NCI-H526 (cell line): ENCODE measurements at regions not wholly inside any gene's neighbourhood (a gene's known extent, or its start where the extent isn't known, plus 50 kb on each side); places are given as distances from the start of the nearest gene placed in this dataset.
A peak's percentile ranks its signal among the peaks of the same experiment; 100 is the strongest.

Experiments
- DNase-seq, 2 experiments: peaks; one replicate each; lab custom pipeline; 2025; lab: John Stamatoyannopoulos, UW

DNA sequence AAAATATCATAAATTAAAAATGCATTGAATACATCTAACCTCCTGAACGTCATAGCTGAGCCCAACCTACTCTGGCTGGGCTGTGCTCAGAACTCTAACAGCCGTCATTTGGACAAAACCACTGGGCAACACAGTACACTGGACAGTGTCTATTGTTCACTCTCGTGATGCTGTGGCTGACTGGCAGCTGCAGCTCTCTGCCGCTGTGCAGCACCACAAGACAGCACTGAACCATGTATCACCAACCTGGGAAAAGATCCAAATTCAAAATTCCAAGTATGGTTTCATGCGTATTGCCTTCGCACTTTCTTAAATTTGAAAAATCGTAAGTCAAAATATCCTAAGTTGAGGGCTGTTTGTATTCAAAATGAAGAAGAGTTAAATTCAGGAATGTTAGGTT, 145.1 kb upstream of the CNTN4 start:
- DNase-seq, result no peak

DNA sequence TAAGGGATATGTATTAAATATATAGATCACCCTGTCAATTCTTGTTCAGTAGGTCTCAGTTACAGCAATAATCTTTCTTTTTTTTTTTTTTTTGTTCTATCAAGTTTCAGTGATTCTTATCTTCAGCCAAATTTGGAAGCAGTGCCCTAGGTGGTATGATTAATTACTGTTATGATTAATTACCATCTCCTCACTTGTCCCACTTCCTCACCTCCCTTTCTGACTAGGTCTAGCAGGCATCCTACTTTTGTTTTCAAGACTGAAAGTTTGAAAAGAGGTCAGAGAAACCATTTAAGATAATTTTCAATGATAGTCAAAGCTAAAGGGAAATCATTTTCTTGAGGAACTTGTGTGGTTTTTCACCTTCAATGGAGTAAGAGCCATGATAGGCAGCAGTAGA, 144.0 kb upstream of the CNTN4 start:
- no peak for DNase-seq

DNA sequence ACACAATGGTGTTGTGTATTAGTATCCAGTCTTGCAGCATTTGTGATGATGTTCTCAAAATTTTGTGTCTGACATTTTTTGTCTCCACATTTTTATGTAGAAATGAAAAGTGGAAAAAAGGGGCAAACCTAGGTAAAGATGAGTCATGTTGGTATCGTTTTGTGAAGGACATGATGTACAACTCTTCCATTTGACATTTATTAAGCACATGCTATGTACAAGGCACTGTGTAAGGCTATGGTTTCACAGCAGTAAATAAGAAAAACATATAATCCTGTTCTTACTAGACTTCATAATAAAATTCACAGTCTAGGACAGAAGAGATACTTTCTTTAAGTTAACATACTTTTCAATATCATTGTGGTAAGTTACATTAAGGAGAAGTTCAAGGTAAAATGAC, 143.5 kb upstream of the CNTN4 start:
- DNase-seq, result no peak

DNA sequence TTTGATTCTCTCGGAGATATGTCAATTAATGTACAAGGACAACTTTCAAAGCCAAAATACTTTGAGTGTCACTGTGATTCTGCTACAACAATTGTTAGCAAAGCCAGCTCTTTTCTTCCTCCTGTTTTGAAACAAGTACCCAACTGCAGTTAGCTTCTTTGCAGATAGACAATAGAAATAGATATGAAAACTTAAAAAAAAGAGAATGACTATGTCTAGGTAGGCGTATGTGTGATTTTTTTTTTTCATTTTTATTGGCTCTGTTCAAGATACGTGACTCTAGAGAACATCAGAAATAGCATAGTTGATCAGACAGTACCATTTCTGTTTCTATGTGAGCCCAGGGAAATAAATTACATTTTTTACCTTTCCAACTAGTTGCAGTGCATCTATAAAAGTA, 142.9 kb upstream of the CNTN4 start:
- no peak for DNase-seq

DNA sequence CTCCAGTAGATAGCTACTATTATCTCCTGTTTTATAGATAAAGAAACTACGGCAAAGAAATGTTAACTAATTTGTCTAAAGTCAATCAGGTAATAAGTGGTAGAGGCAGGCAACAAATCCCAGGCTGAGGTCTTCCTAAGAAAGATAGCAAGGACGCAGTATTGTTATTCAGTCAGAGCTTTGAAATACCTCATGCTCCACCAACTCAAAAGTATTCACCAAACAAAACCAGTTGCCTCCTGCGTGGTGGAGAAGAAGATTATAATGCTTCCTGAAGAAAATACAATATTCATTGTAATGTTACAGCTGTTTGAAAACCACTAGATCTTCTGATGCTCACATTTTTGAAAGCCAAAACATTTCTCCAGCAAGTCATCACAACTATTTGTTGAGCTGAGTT, 138.2 kb upstream of the CNTN4 start:
- DNase-seq, result no peak

DNA sequence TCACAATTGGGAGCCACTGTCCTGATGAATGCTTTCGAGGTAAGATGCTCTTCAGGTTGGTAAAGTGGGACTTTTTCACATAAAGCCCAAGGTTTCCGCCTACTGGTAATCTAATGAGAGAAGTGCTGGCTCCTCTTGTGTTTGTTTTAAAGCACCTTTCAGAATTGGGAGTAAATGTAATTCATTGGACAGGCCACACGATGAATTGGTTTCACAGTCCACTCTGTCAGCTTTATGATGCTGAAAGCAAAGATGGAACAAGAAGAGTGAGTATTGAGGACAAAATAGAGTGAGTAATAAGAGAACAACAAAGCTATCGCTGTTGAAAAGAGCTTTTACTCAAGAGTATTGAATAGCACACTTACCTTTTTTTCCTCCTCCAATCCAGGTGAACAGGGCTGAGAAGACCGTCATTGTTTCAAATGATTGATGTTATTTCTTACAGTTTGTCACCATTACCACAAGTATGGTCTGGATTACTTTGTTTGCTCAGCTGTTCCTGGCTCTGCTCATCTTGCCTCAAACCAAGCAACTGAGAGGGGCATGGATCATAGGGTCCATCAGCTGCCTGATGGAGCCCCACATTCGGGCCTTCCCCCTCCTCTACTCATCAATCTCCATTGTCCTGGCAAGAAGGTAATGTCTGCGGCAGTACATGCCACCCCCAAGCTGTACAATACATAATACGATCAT, 136.1 kb upstream of the CNTN4 start:
- DNase-seq, result no peak

DNA sequence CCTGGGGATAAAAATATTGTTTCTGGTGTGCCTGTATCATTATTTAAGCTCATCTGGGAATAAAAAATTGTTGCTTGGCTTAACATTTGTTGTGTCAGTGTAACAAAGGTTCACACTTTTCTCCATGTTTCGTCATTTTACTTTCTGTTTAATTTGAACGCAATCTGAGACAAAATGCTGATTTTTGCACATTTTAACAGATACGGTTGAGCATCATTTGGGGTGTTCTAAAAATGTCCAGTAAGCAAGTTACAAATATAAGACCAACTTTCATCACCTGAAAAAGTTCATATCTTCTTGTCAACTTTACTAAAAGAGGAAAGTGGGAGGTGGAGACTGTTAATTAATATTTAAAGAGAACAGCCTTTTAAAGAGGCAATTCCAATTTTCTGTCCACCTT, 134.8 kb upstream of the CNTN4 start:
- DNase-seq, result no peak

DNA sequence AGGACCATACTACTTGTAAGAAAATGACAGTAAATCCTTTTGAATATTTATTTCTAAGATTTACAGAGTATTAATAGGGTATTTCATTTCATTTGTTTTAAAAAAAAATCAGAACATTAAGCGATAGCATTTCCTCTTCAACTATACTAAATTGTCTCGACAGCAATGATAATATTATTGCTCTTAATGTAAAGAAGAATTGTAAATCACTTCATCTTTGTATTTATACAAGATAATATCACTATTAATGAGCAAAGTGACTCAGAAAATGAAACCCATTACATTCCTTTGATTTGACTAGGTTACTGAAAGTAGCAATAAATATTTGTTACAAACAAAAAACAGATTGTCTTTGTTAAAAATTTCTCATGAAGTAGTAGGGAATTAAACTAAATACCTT, 131.1 kb upstream of the CNTN4 start:
- DNase-seq, result no peak

DNA sequence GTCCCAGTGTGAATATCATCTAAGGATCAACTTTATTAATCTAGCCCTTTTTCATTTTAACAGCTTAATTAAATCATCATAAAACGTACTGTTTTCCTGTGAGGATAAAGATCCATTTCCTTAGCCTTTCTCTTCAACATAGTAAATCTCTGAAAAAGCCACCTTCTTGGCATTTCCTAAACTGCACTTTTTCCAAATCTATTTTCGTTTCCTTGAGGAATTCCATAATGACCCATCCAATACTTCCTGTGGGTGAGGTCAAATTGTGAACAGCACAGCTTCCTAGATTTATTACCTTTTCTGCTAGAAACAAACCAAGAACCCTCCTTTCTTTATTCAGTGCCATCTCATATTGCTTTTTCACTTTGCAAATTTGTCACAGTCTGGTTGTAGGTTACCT, 129.4 kb upstream of the CNTN4 start:
- DNase-seq, result no peak

DNA sequence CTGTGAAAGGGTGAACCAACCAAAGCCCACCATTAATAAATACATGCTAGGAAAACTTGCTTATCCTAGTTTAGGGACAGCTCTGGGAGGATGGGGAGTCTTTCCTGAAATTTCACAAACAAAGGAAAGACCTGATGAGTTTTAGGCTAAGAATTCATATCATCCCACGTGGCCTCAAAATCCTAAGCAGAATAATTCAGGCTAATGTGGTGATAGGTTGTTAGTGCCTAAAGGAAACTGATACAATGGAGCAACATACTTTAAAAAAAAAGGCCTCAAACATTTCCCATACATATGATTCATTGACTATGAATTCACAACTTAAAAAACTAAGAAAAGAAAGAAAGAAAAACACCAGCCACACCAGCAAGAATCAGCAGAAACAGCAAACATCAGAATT, 126.9 kb upstream of the CNTN4 start:
- DNase-seq, result no peak

DNA sequence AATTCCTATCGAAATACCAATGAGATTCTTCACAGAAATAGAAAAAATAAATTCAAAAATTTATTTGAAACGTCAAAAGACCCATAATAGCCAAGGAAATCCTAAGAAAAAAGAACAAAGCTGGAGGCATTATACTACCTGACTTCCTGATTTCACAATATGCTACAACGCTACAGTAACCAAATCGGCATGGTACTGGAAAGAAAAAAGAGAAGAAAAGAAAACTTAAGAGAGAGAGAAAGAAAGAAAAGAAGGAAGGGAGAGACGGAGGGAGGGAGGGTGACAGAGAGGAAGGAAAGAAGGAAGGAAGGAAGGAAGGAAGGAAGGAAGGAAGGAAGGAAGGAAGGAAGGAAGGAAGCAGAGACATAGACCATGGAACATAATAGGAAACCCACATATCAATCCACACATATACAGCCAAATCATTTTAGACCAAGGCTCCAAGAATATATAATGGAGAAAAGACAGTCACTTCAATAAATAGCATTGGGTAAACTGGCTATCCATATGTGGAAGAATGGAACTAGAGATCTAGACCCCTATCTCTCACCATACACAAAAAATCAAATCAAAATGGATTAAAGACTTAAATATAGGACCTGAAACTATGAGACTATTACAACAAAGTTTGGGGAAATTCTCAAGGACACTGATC, 118.6 kb upstream of the CNTN4 start:
- DNase-seq, result no peak

DNA sequence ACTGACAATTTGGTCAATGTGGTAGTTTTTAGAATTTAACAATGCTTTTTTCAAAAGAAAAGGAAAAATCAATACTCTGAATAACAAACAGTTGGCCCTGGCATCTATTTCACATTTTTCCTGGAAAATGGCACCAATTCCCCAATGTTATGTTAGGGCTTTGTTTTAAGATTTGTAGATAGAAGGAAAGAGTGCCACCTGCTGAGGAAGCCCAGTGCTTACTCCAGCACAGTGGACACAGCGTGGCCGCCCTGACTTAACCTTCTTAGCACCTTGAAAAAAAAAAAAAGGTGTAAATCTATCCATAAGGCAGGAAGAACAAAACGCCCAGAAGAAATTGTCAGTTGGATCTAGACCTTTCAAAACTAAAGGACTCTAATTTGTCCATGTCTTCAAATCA, 110.7 kb upstream of the CNTN4 start:
- DNase-seq, result peak in 1 of 2 experiments; percentile 60

DNA sequence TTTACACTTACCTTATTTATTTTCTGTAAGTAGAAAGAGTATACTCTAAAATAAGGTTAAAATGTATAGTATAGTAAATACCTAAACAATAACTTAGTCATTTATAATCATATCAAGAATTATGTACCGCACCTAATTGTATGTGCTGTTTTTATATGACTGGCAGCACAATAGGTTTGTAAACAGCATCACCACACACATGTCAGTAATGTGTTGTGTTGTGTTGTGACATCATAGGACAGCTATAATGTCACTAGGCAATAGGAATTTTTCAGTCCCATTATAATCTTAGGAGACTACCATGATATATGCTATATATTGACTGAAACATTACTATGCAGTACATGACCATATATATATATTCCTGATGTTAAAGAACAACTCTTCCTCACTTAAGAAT, 99.9 kb upstream of the CNTN4 start:
- DNase-seq, result no peak

DNA sequence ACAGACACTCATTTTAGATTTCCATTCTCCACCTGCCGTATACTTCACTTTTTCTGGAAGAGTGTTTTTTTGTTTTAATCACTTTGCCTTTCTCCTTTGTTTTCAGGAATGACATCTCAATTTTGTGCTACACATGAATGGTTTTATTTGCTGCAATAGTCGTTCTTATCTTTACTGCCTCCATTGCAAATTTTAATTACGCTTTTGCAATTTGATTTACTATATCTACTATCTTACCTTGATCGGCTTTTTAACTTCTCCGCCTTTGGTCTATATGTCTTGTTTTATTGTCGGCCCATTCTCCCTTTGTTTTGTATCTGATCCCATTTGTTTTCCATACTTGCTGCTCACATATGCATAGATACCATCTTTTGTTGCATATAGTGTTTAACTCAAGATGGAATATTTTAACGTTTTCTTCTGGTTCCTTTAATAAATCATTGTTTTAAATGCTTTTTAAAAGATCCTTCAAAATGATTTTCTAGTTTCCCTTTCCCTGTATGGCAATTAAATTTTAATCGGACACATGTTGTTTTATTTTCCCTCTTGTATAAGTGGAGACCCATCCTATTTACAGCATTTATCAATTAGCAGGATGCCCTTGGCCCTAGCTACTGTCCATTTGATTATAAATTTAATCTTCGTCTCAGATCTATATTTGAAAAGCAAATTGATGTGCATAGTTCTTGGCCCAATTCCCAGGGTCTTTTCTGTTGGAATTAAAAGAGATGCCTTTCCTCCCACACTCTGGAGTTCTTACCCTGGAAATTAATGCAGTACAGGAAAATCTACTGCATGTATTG, 97.2 kb upstream of the CNTN4 start:
- no peak for DNase-seq

DNA sequence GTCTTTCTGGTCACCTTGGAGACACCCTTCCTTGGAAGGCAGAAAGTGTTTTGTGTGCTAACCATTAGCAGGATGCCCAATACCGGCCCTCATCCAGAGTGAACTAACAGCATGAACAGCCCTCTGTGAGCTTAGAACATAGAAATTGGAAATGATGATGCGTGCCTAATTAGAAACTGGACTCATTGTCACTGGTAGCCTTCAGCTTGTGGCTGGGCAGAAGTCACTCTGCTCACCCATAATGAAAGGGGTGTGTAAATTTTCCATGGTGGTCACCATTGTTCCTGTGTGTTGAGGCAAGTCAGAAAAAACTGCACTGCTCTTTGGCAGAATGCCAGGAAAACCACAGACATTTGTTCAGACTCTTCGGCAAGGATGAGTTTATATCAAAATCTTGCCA, 74.7 kb upstream of the CNTN4 start:
- no peak for DNase-seq

DNA sequence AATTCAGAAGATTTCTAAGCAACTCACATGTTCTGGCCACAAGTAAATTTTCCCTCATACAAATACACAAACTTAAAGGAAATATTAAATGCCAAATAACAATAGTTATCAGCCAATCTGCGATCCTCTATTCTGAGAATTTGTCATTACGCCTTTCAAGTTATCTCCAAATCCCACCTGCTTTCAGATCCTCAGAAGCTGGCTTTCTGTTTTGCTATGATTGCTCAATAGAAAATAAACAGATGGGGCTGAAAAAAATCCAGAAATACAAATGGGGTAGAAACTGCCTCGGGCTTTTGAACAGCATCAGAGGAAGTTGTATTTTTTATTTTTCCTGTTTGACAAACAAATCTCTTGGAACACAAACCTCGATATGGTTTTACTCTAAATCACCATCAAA, 74.0 kb upstream of the CNTN4 start:
- DNase-seq, result no peak

DNA sequence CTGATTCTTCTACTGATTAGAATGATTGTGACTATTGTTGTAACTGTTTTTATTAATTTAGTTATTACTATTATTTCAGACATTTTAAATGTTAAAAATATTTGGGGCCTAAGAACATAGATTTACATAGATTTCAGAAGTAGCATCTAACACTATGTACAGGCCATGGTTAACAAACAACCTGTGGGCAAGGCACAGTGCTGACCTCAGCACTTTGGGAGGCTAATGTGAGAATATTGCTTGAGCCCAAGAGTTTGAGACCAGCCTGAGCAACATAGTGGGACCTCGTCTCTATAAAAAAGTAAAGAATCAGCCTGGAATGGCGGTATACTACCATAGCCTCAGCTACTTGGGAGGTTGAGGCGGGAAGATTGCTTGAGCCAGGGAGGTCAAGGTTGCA, 69.1 kb upstream of the CNTN4 start:
- DNase-seq, result no peak

DNA sequence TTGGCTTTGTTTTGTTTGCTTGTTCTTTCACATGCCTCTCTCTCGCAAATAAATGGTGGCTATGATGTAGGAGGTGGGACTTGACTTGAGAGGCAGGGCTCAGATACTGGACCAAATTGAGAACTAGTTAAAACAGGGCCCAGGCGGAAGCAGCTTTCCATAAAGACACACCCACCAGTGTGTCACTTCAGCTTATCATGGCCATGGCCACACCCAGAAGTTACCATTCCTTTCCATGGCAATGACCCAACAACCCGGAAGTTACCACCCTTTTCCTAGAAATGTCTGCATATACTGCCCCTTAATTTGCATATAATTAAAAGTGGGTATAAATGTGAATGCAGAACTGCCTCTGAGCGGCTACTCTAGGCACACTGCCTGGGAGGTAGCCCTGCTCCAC, 62.6 kb upstream of the CNTN4 start:
- no peak for DNase-seq

DNA sequence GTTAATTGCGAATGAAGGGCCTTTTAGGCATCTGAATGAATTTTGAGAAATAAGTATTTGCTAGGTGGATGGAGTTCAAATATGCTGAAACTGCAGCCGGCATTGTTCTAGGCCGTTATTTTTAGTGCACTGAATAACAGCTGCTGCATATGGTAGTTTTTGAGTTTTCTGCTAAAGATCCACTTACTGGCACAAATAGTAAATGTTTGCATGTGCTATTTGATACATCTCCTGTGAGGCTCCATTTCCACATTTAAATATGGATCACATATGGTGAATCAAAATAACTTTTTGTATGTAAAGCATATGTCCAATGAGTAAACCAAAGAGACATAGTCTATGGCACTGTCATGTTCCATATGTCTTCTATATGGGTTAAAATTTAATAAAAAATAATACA, 56.7 kb upstream of the CNTN4 start:
- no peak for DNase-seq
